WERI-Rb-1 (cell line): ENCODE measurements at regions not wholly inside any gene's neighbourhood (a gene's known extent, or its start where the extent isn't known, plus 50 kb on each side); places are given as distances from the start of the nearest gene placed in this dataset.
"Not testable (repeated sequence)": the region's sequence is repeated elsewhere in the genome, so short reads cannot be mapped to it uniquely, and the experiment has no call there.

Experiments
- DNase-seq: peaks from one replicate; pipeline ENCODE4 v3.0.0-alpha.2; 2020
- H3K27ac ChIP-seq: fragments of 250-450 bp; sonication (Bioruptor Pico); 2 replicates; pipeline ENCODE4 v1.5.1; 2020; ENCODE audit warnings: mild to moderate bottlenecking, moderate library complexity
- H3K27me3 ChIP-seq: fragments of 250-450 bp; sonication (Bioruptor Pico); 2 replicates; pipeline ENCODE4 v1.5.1; 2021; ENCODE audit warnings: mild to moderate bottlenecking, low read depth, moderate library complexity; ENCODE audit not compliant: insufficient read depth, severe bottlenecking
- H3K36me3 ChIP-seq: fragments of 250-450 bp; sonication (Bioruptor Pico); 2 replicates; pipeline ENCODE4 v1.5.1; 2020; ENCODE audit warnings: mild to moderate bottlenecking, moderate library complexity
- H3K4me3 ChIP-seq: 2 replicates; pipeline ENCODE4 v1.5.1; 2011; ENCODE audit warnings: low read depth, mild to moderate bottlenecking, control low read depth, low read length
- H3K9me3 ChIP-seq: fragments of 250-450 bp; sonication (Bioruptor Pico); 2 replicates; pipeline ENCODE4 v1.5.1; 2021; ENCODE audit warnings: mild to moderate bottlenecking, moderate library complexity; ENCODE audit not compliant: severe bottlenecking
- TF ChIP-seq, protein P1 (sequence below): IDR thresholded peaks from 2 replicates; pipeline ENCODE4 v1.5.1; 2011; ENCODE audit warnings: low read depth, mild to moderate bottlenecking, control low read depth, inconsistent platforms, low read length

- Histone ChIP-seq H3K27ac (no peak overlapping the region), H3K36me3 (no peaks in the 10 kb centered on the region), H3K27me3 (no peaks in the 10 kb centered on the region), H3K4me3 (no peak overlapping the region), H3K9me3 (peaks cover 2% of the 10 kb centered on the region)
- TF ChIP-seq, protein P1, sequence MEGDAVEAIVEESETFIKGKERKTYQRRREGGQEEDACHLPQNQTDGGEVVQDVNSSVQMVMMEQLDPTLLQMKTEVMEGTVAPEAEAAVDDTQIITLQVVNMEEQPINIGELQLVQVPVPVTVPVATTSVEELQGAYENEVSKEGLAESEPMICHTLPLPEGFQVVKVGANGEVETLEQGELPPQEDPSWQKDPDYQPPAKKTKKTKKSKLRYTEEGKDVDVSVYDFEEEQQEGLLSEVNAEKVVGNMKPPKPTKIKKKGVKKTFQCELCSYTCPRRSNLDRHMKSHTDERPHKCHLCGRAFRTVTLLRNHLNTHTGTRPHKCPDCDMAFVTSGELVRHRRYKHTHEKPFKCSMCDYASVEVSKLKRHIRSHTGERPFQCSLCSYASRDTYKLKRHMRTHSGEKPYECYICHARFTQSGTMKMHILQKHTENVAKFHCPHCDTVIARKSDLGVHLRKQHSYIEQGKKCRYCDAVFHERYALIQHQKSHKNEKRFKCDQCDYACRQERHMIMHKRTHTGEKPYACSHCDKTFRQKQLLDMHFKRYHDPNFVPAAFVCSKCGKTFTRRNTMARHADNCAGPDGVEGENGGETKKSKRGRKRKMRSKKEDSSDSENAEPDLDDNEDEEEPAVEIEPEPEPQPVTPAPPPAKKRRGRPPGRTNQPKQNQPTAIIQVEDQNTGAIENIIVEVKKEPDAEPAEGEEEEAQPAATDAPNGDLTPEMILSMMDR, result no peak
- DNase-seq, result no peak
Observed at GRCh38 chr1:56132520-56132919, 446.8 kb downstream of the PLPP3 start.

DNA sequence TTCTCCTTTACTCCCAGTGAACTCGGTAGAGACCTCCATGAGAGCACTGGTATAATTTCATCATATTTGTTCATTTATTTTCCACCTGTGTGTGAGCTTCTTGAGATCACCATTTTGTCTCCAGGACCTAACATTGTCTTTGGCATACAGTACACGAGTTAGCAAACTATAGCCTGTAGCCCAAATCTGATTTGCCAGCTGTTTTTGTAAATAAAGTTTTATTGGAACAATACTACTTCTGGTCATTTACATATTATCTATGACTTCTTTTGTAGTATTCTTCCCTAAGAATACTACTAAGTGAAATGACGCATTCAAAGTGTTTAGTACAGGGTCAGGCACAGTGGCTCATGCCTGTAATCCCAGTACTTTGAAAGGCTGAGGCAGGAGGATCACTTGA is 449.5 kb downstream of the PLPP3 start:
- TF ChIP-seq, protein P1, result no peak

GRCh38 chr1:56125316-56125715 is 454.0 kb downstream of the PLPP3 start:
- no peak overlapping the region for H3K4me3 ChIP-seq
- H3K36me3 ChIP-seq, result no peaks in the 10 kb centered on the region

More for the DNA sequence above, 449.5 kb downstream of the PLPP3 start:
- no peaks in the 10 kb centered on the region for H3K36me3 ChIP-seq
- no peak overlapping the region for H3K27ac ChIP-seq
- peaks cover 6% of the 10 kb centered on the region for H3K9me3 ChIP-seq
- H3K4me3 ChIP-seq, result no peak overlapping the region
- DNase-seq, result no peak
- H3K27me3 ChIP-seq, result no peaks in the 10 kb centered on the region

GRCh38 chr1:56123826-56124225 is 455.5 kb downstream of the PLPP3 start:
- peak overlapping the region; percentile 51 for H3K27ac ChIP-seq
- TF ChIP-seq, protein P1, result no peak
- DNase-seq, result peak; percentile 13

More at GRCh38 chr1:56125316-56125715, 454.0 kb downstream of the PLPP3 start:
- TF ChIP-seq, protein P1, result no peak
- Histone ChIP-seq H3K9me3 (peaks cover 25% of the 10 kb centered on the region), H3K27me3 (no peaks in the 10 kb centered on the region), H3K27ac (peak overlapping the region; percentile 51)
- DNase-seq, result no peak

GRCh38 chr1:56123421-56123820 is 455.9 kb downstream of the PLPP3 start:
- H3K27me3 ChIP-seq, result no peaks in the 10 kb centered on the region
- H3K9me3 ChIP-seq, result peaks cover 25% of the 10 kb centered on the region
- TF ChIP-seq, protein P1, result no peak
- H3K27ac ChIP-seq, result peak overlapping the region; percentile 51
- H3K36me3 ChIP-seq, result no peaks in the 10 kb centered on the region
- DNase-seq, result no peak
- no peak overlapping the region for H3K4me3 ChIP-seq

More at GRCh38 chr1:56123826-56124225, 455.5 kb downstream of the PLPP3 start:
- no peak overlapping the region for H3K4me3 ChIP-seq
- H3K9me3 ChIP-seq, result peaks cover 25% of the 10 kb centered on the region
- H3K27me3 ChIP-seq, result no peaks in the 10 kb centered on the region
- no peaks in the 10 kb centered on the region for H3K36me3 ChIP-seq

DNA sequence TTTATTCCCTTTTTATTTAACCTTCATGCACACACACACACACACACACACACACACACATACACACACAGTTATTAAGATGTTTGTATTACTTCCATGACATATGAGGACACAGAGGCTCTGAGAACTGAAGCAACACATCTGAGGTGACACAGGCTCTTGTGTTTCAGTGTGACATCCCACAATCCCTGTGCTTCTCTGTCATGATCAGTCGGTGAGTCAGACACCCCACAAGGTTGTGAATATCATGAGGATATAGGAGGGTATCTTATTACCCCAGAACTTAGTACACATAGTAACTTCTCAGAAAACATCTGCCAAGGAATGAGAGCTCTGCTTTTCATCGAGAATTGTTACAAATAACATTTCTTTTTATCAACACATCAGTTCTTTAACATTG is 459.3 kb downstream of the PLPP3 start:
- peaks cover 19% of the 10 kb centered on the region for H3K9me3 ChIP-seq
- no peaks in the 10 kb centered on the region for H3K27me3 ChIP-seq
- no peak for DNase-seq
- TF ChIP-seq, protein P1, result no peak
- H3K4me3 ChIP-seq, result no peak overlapping the region
- no peak overlapping the region for H3K27ac ChIP-seq
- H3K36me3 ChIP-seq, result no peaks in the 10 kb centered on the region

DNA sequence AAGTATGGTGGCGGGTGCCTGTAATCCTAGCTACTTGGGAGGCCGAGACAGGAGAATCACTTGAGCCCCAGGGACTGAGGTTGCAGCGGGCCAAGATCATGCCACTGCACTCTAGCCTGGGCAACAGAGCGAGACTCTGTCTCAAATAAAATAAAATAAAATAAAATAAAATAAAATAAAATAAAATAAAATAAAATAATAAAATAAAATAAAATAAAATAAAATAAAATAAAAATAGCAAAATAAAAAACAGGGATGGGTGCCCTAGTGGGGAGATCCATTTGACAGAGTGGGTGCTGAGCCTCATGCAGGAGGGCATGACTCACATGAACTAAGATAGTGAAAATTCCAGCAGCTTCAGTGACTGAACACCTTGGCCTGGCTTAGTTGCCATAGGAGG is 460.7 kb downstream of the PLPP3 start:
- H3K4me3 ChIP-seq, H3K27ac ChIP-seq, DNase-seq, H3K36me3 ChIP-seq, H3K27me3 ChIP-seq: not testable (repeated sequence)
- peaks cover 19% of the 10 kb centered on the region for H3K9me3 ChIP-seq
